NCI-H1417 (cell line): ENCODE measurements at regions not wholly inside any gene's neighbourhood (a gene's known extent, or its start where the extent isn't known, plus 50 kb on each side); places are given as distances from the start of the nearest gene placed in this dataset.
"Not testable (repeated sequence)": the region's sequence is repeated elsewhere in the genome, so short reads cannot be mapped to it uniquely, and the experiment has no call there.

Experiments used
- DNase-seq, 3 experiments: peaks; one replicate each; lab custom pipeline; 2025; lab: John Stamatoyannopoulos, UW

- DNase-seq = no peak
These were observed 300.6 kb downstream of the SATB1 start for GRCh38 chr3:18124501-18124900.

- no peak for DNase-seq
These were observed 302.9 kb downstream of the SATB1 start for GRCh38 chr3:18122264-18122663.

DNA sequence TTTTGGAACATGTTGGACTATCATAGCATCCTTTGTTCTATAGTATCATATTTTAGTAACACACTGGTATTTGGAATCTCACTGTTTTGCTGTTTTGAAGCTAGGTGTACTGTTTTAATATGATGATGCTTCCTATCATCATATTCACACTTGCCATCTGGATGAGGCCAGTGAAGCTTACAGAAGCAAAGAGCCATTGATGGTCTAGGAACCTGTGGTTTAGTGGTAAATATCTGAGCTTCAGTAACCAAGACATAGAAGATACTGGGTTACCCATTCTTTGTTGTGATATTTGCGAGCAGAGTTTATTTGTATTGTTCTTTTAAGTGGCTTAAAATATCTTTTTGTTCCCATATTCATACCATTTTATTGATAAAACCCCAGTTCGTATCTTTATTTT, 304.1 kb downstream of the SATB1 start:
- DNase-seq = no peak

- no peak for DNase-seq
These were observed 305.3 kb downstream of the SATB1 start for GRCh38 chr3:18119866-18120265.

- no peak for DNase-seq
These were observed 310.2 kb downstream of the SATB1 start for GRCh38 chr3:18114894-18115293.

- no peak for DNase-seq
These were observed 311.7 kb downstream of the SATB1 start for GRCh38 chr3:18113417-18113816.

- no peak for DNase-seq
These were observed 312.3 kb downstream of the SATB1 start for GRCh38 chr3:18112674-18113375.

GRCh38 chr3:18111796-18112232, 313.3 kb downstream of the SATB1 start:
- DNase-seq = peak in 2 of 3 experiments; percentile 9 to 49

DNA sequence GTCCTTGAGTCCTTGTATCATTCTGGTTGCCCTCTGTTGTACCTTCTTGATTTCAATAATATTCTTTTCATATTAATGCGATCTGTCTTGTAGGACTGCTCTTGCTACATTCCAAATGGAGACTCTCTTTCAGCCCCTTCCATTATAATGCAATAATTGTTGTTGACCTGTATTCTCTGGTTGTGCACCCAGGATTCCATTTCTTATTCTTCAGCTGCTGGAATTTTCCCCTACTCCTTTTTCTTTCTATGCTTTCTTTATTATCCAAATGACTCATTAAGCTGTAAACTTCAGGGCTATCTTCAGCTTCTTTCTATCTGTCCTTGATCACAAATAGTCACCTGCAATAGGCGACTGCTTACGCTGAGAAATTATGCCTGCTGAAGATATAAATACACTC, 321.5 kb downstream of the SATB1 start:
- no peak for DNase-seq

GRCh38 chr3:18100121-18100520, 325.0 kb downstream of the SATB1 start:
- no peak for DNase-seq

DNA sequence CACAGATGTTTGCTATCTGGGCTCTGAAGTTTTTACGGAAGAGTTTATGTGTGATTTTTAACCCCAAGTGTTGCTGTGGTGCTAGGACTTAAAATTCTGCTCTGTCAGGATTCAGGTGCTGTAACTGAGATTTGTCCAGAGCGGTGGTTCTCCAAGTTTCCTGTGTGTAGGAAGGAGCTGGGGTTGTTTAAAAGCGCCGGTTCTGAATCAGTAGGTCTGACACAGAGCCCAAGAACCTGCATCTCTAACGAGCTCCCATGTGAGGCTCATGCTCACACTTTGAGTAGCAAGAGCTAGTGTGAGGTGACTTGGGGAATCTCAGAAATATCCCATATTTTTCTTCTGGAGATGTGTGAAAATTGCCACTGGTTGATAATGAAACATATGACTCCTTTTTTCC, 325.5 kb downstream of the SATB1 start:
- no peak for DNase-seq

- DNase-seq = no peak
These were observed 326.1 kb downstream of the SATB1 start for GRCh38 chr3:18098960-18099587.

- DNase-seq = no peak
These were observed 327.1 kb downstream of the SATB1 start for GRCh38 chr3:18097989-18098388.

GRCh38 chr3:18097473-18097872, 327.7 kb downstream of the SATB1 start:
- no peak for DNase-seq

GRCh38 chr3:18092726-18093125, 332.4 kb downstream of the SATB1 start:
- DNase-seq = no peak

DNA sequence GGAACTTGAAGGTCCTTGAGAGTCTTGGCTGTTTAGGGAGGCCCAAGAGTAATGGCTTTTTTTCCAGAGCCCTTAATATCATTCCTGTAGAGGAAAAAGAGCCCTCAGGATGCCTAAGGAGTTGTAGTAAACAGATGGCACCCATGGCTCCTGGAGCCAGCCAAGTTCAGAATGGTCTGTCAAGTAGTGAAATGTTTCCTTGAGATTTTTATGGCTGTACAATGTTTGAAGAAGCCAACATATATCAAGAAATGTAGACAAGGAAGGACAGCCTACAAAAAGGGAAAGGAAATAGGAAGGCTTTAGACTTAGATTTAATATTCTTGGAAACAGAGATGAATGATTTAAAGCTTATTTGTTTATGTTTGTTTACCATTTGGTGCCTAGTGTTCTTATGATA, 334.8 kb downstream of the SATB1 start:
- no peak for DNase-seq

- DNase-seq = no peak
These were observed 337.2 kb downstream of the SATB1 start for GRCh38 chr3:18087988-18088387.

DNA sequence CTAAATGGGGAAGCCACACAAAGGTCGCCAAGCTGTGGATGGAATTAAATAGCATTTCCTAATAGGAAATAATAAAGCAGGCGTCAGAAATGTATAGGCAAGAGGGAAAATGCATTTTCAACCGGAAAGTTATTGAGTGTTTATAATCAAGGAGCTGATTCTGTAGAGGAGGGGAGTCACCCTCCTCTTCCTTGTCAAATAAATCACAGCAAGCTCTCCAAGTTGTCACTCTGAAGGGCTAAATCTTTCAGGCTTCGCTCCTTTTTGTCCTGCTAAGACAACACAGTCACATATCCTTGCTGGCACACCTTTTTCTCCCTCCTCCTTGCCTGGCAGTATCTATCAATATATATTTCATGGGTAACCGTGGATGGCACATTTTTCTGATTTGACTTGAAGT, 338.4 kb downstream of the SATB1 start:
- DNase-seq = peak in 2 of 3 experiments; percentile 1 to 55

DNA sequence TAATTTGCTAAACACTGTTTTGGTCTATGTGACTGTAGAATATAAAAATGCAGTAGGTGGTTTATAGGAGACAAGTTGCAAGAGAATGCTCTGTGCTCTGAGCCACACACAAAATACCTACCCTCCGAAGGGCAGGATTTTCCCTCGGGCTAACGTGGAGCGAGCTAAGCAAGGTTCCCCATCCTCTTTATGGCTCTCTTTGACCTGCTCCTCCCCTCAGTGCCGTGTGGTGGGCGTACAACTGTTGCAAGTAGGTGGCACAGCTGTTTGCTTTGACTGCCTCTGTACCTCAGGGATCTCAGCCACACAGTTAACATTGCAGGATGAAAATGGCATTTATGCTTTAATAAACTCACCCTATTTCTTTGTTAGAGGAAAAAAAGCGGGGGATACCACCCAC, 339.1 kb downstream of the SATB1 start:
- peak in 1 of 3 experiments; percentile 9 for DNase-seq

GRCh38 chr3:18085429-18085828, 339.7 kb downstream of the SATB1 start:
- no peak for DNase-seq

DNA sequence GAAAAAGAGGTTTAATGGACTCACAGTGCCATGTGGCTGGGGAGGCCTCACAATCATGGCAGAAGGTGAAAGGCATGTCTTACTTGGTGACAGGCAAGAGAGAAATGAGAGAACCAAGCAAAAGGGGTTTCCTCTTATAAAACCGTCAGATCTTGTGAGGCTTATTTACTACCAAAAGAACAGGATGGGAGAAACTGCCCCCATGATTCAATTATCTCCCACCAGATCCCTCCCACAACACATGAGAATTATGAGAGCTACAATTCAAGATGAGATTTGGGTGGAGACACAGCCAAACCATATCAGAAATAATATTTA, 340.8 kb upstream of the TBC1D5 start:
- not testable (repeated sequence) for DNase-seq

DNA sequence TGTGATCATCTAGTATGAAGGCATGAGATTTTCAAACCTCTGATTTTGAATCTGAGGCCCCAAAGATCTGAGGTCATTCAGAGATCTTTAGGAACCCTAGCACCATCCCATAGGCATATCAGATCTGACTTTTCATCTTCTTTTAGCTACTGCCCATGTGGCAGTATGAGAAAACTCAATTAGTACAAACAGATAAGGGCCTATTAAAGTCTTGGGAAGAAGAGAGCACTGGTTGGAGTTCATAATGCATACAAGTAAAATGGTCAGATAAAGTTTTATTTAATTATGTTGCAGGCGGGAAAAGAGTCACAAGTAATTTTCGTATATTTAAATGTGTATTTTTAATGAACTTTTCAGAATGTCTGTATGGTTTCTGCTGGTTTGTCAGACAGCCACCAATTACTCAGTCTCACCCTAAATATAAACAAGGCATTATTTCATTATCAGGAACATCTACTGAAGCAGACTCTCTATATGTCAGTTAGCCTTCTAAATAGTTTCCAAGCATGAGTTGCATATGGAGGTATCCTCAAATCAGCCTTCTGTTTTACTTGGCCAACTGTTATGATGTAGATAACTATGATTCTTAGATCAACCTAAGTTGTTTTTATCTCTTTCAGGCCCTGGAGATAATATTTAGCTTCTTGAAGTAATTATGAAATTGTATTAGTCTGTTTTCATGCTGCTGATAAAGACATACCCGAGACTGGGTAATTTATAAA, 340.3 kb upstream of the TBC1D5 start:
- no peak for DNase-seq

DNA sequence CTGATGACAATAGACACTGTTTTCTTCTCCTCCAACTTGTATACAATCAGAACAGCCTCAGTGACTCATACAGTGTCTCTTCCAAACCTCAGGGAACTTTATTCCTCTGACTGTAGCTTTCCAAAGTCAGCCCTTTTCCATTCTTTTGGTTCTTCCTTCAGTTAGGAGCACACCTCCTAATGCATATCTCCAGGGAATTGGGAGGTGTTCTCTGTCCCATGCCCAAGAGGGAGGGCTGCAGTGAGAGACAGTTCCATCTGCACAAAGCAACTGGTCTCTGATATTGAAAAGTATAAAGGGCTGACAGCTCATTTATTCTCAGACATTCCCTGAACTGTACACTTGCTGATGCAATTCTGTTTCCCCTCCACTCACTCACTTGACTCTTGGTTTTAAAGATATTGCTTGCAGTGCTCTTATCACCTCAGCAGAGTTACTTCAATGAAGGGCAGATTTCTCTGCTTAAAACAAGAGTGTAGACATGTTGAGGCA, 337.8 kb upstream of the TBC1D5 start:
- DNase-seq = peak in 1 of 3 experiments; percentile 2
